Gastroesophageal sphincter (tissue), 4 donors: ENCODE measurements at regions not wholly inside any gene's neighbourhood (a gene's known extent, or its start where the extent isn't known, plus 50 kb on each side); places are given as distances from the start of the nearest gene placed in this dataset.

Source experiments
- ATAC-seq: fragments of 150-250 bp; one replicate; pipeline ENCODE4 v1.9.1; 2016; ENCODE audit warnings: mild to moderate bottlenecking, moderate library complexity
- H3K27ac ChIP-seq, 4 donors: fragments of 200-600 bp; sonication (generic) in 3 of 4; 1 replicate in 3 of 4; 2 replicates in 1 of 4; pipeline ENCODE4 v1.5.1; 2016 to 2019
- H3K27me3 ChIP-seq: fragments of 200-600 bp; sonication (generic); one replicate; pipeline ENCODE4 v1.5.1; 2019
- H3K36me3 ChIP-seq, 2 donors: fragments of 200-600 bp; sonication (generic); one replicate each; pipeline ENCODE4 v1.5.1; 2019; ENCODE audit warnings: control low read depth in 1 of 2
- H3K4me1 ChIP-seq, 3 donors: fragments of 200-600 bp; sonication (generic); 1 replicate in 2 of 3; 2 replicates in 1 of 3; pipeline ENCODE4 v1.5.1; 2016 to 2019; ENCODE audit warnings: control low read depth in 2 of 3
- H3K4me3 ChIP-seq, 2 donors: fragments of 200-600 bp; sonication (generic); one replicate each; pipeline ENCODE4 v1.5.1; 2019; ENCODE audit warnings: mild to moderate bottlenecking in 1 of 2, moderate library complexity in 1 of 2
- H3K9me3 ChIP-seq, 3 donors: fragments of 200-600 bp; sonication (generic); one replicate each; pipeline ENCODE4 v1.5.1; 2017 to 2019; ENCODE audit warnings: control low read depth in 2 of 3
- CTCF ChIP-seq, 4 experiments: fragments of 200-600 bp in 2 of 4; fragments of 450-650 bp in 2 of 4; sonication (generic) in 1 of 4; IDR thresholded peaks; one replicate each; pipeline ENCODE4 v1.5.1; 2017 to 2019; ENCODE audit warnings: antibody characterized with exemption in 4 of 4, mild to moderate bottlenecking in 2 of 4, moderate library complexity in 2 of 4
- EP300 ChIP-seq: sonication (generic); formaldehyde crosslinking; IDR thresholded peaks from one replicate; pipeline ENCODE4 v1.6.1; 2017; ENCODE audit warnings: antibody characterized with exemption, mild to moderate bottlenecking
- POLR2A ChIP-seq, 2 donors: fragments of 450-650 bp; IDR thresholded peaks; one replicate each; pipeline ENCODE4 v1.6.1; 2017; ENCODE audit warnings: antibody characterized with exemption in 2 of 2, mild to moderate bottlenecking in 2 of 2, moderate library complexity in 1 of 2
- POLR2AphosphoS5 ChIP-seq: sonication (generic); formaldehyde crosslinking; IDR thresholded peaks from one replicate; pipeline ENCODE4 v1.6.1; 2017; ENCODE audit warnings: antibody characterized with exemption
- WGBS, 2 donors: methylation state at CpG; one replicate each; pipeline ENCODE4 v1.1.5; 2018; ENCODE audit warnings: low coverage in 1 of 2; 5-methylcytosine and 5-hydroxymethylcytosine counted together

GRCh38 chr17:27976331-27976730, 66.1 kb upstream of the NLK start:
- no peak for TF ChIP-seq POLR2A (IDR thresholded peaks at IDR 0.05)
- H3K27me3 ChIP-seq, result peaks cover 8% of the 10 kb centered on the region
- no peak overlapping the region for H3K27ac ChIP-seq
- ATAC-seq, result no peak
- H3K4me3 ChIP-seq, result no peak overlapping the region
- 89 to 100% methylated on average over 3 of the region's 3 CpGs for WGBS, 2 donors
- no peaks in the 10 kb centered on the region for H3K9me3 ChIP-seq
- H3K4me1 ChIP-seq, result no peaks in the 10 kb centered on the region
- H3K36me3 ChIP-seq, result no peaks in the 10 kb centered on the region

- no peaks in the 10 kb centered on the region for H3K36me3 ChIP-seq
- no peaks in the 10 kb centered on the region for H3K4me1 ChIP-seq
- no peak for ATAC-seq
- H3K27ac ChIP-seq, result no peak overlapping the region
- TF ChIP-seq EP300 (no peak), POLR2AphosphoS5 (no peak), CTCF (IDR thresholded peaks at IDR 0.05) (no peak), POLR2A (IDR thresholded peaks at IDR 0.05) (no peak)
- no peaks in the 10 kb centered on the region for H3K9me3 ChIP-seq
- WGBS, 2 donors, result 81% methylated on average over 4 of the region's 5 CpGs; no CpG with 5 or more reads in 1 of the 2 donors
- no peak overlapping the region for H3K4me3 ChIP-seq
- peaks cover 8% of the 10 kb centered on the region for H3K27me3 ChIP-seq
These were observed 64.5 kb upstream of the NLK start for GRCh38 chr17:27977751-27978688.

GRCh38 chr17:27978689-27979175, 63.7 kb upstream of the NLK start:
- peaks cover 8% of the 10 kb centered on the region for H3K27me3 ChIP-seq
- H3K4me3 ChIP-seq, result no peak overlapping the region
- H3K9me3 ChIP-seq, result no peaks in the 10 kb centered on the region
- no peak for ATAC-seq
- H3K4me1 ChIP-seq, result no peaks in the 10 kb centered on the region
- 55 to 72% methylated on average over 4 to 5 of the region's 5 CpGs for WGBS, 2 donors
- TF ChIP-seq EP300 (no peak), POLR2A (IDR thresholded peaks at IDR 0.05) (no peak)
- H3K36me3 ChIP-seq, result no peaks in the 10 kb centered on the region
- no peak overlapping the region for H3K27ac ChIP-seq

GRCh38 chr17:27980043-27980442, 62.4 kb upstream of the NLK start:
- H3K27ac ChIP-seq, result no peak overlapping the region
- no peak for ATAC-seq

GRCh38 chr17:27981978-27982377, 60.5 kb upstream of the NLK start:
- Histone ChIP-seq H3K9me3 (no peaks in the 10 kb centered on the region), H3K4me3 (no peak overlapping the region), H3K27me3 (peaks cover 15% of the 10 kb centered on the region), H3K27ac (no peak overlapping the region), H3K36me3 (no peaks in the 10 kb centered on the region), H3K4me1 (no peaks in the 10 kb centered on the region)
- TF ChIP-seq EP300, result no peak
- TF ChIP-seq POLR2A (IDR thresholded peaks at IDR 0.05), result no peak
- TF ChIP-seq CTCF (IDR thresholded peaks at IDR 0.05), result no peak
- no peak for TF ChIP-seq POLR2AphosphoS5
- ATAC-seq, result no peak
- WGBS, 2 donors, result 92 to 95% methylated on average over 2 to 3 of the region's 3 CpGs

More at GRCh38 chr17:27980043-27980442, 62.4 kb upstream of the NLK start:
- Histone ChIP-seq H3K9me3 (no peaks in the 10 kb centered on the region), H3K4me1 (no peaks in the 10 kb centered on the region), H3K27me3 (peaks cover 16% of the 10 kb centered on the region), H3K4me3 (no peak overlapping the region), H3K36me3 (no peaks in the 10 kb centered on the region)
- TF ChIP-seq POLR2AphosphoS5 (no peak), CTCF (IDR thresholded peaks at IDR 0.05) (no peak), EP300 (no peak), POLR2A (IDR thresholded peaks at IDR 0.05) (no peak)
- 19 to 47% methylated on average over 3 of the region's 3 CpGs for WGBS, 2 donors

GRCh38 chr17:27982688-27983087, 59.8 kb upstream of the NLK start:
- H3K4me3 ChIP-seq, result no peak overlapping the region
- H3K36me3 ChIP-seq, result no peaks in the 10 kb centered on the region
- H3K27ac ChIP-seq, result no peak overlapping the region
- H3K4me1 ChIP-seq, result no peaks in the 10 kb centered on the region
- no peak for ATAC-seq
- H3K9me3 ChIP-seq, result no peaks in the 10 kb centered on the region
- H3K27me3 ChIP-seq, result peaks cover 15% of the 10 kb centered on the region
- WGBS, 2 donors, result 60 to 64% methylated on average over 1 to 2 of the region's 2 CpGs
- TF ChIP-seq CTCF (IDR thresholded peaks at IDR 0.05) (no peak), POLR2A (IDR thresholded peaks at IDR 0.05) (no peak), POLR2AphosphoS5 (no peak), EP300 (no peak)
